DMS 273 (cell line): ENCODE measurements at regions not wholly inside any gene's neighbourhood (a gene's known extent, or its start where the extent isn't known, plus 50 kb on each side); places are given as distances from the start of the nearest gene placed in this dataset.
"Not testable (repeated sequence)": the region's sequence is repeated elsewhere in the genome, so short reads cannot be mapped to it uniquely, and the experiment has no call there.

Experiments
- DNase-seq: peaks from one replicate; lab custom pipeline; 2025; ENCODE audit not compliant: unreplicated experiment; lab: John Stamatoyannopoulos, UW

GRCh38 chr4:170347191-170347590 is 257.4 kb upstream of the AADAT start:
- not testable (repeated sequence) for DNase-seq

GRCh38 chr4:170339522-170339921 is 249.8 kb upstream of the AADAT start:
- DNase-seq = no peak

GRCh38 chr4:170336238-170336775 is 246.6 kb upstream of the AADAT start:
- DNase-seq = no peak

GRCh38 chr4:170325599-170325998 is 235.8 kb upstream of the AADAT start:
- DNase-seq = no peak

- no peak for DNase-seq
Measured at GRCh38 chr4:170323623-170324022, 233.9 kb upstream of the AADAT start.

- no peak for DNase-seq
Measured at GRCh38 chr4:170307182-170307581, 217.4 kb upstream of the AADAT start.

GRCh38 chr4:170306208-170306607 is 216.5 kb upstream of the AADAT start:
- no peak for DNase-seq

GRCh38 chr4:170305627-170306026 is 215.9 kb upstream of the AADAT start:
- no peak for DNase-seq

- DNase-seq = no peak
Measured at GRCh38 chr4:170281027-170281426, 191.3 kb upstream of the AADAT start.

- DNase-seq = no peak
Measured at GRCh38 chr4:170278460-170278859, 188.7 kb upstream of the AADAT start.

- DNase-seq = no peak
Measured at GRCh38 chr4:170274616-170275015, 184.9 kb upstream of the AADAT start.

- no peak for DNase-seq
Measured at GRCh38 chr4:170272959-170273358, 183.2 kb upstream of the AADAT start.

- DNase-seq = no peak
Measured at GRCh38 chr4:170271723-170272122, 182.0 kb upstream of the AADAT start.

GRCh38 chr4:170270628-170271027 is 180.9 kb upstream of the AADAT start:
- no peak for DNase-seq

- DNase-seq = no peak
Measured at GRCh38 chr4:170269950-170270349, 180.2 kb upstream of the AADAT start.

GRCh38 chr4:170259631-170260153 is 169.9 kb upstream of the AADAT start:
- peak; percentile 91 for DNase-seq

GRCh38 chr4:170256807-170257206 is 167.1 kb upstream of the AADAT start:
- no peak for DNase-seq

GRCh38 chr4:170248576-170248975 is 158.8 kb upstream of the AADAT start:
- no peak for DNase-seq

- DNase-seq = no peak
Measured at GRCh38 chr4:170248029-170248428, 158.3 kb upstream of the AADAT start.

- DNase-seq = no peak
Measured at GRCh38 chr4:170247596-170247995, 157.8 kb upstream of the AADAT start.

- no peak for DNase-seq
Measured at GRCh38 chr4:170243662-170244288, 154.0 kb upstream of the AADAT start.

GRCh38 chr4:170242471-170242870 is 152.7 kb upstream of the AADAT start:
- no peak for DNase-seq

- DNase-seq = no peak
Measured at GRCh38 chr4:170234800-170235199, 145.0 kb upstream of the AADAT start.
